ENCODE measurements at regions not wholly inside any gene's neighbourhood (a gene's known extent, or its start where the extent isn't known, plus 50 kb on each side); places are given as distances from the start of the nearest gene placed in this dataset.

GRCh38 chr15:66894986-66895780, 170.2 kb upstream of the SMAD3 start (continued):
- TF ChIP-seq CHD7 (IDR thresholded peaks at IDR 0.05; ENCODE audit: low read depth, low read length), result no peak
- TF ChIP-seq SMAD2 (IDR thresholded peaks at IDR 0.05; ENCODE audit: low read depth, low read length), result no peak
- TF ChIP-seq USF2 (CRISPR knock-in tag; IDR thresholded peaks at IDR 0.05), result no peak
- TF ChIP-seq ZFPM2 (CRISPR knock-in tag; IDR thresholded peaks at IDR 0.05), result no peak
- no peak for TF ChIP-seq ZNF785 (CRISPR knock-in tag; IDR thresholded peaks at IDR 0.05)
- no peak for TF ChIP-seq NELFE (IDR thresholded peaks at IDR 0.05; ENCODE audit: insufficient read depth, insufficient read length)
- TF ChIP-seq ZNF589 (CRISPR knock-in tag; IDR thresholded peaks at IDR 0.05; ENCODE audit: low read depth), result no peak
- TF ChIP-seq, protein P1, sequence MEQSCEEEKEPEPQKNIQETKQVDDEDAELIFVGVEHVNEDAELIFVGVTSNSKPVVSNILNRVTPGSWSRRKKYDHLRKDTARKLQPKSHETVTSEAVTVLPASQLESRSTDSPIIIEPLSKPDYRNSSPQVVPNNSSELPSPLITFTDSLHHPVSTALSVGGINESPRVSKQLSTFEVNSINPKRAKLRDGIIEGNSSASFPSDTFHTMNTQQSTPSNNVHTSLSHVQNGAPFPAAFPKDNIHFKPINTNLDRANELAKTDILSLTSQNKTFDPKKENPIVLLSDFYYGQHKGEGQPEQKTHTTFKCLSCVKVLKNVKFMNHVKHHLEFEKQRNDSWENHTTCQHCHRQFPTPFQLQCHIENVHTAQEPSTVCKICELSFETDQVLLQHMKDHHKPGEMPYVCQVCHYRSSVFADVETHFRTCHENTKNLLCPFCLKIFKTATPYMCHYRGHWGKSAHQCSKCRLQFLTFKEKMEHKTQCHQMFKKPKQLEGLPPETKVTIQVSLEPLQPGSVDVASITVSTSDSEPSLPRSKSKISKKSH (CRISPR knock-in tag; IDR thresholded peaks at IDR 0.05), result no peak
- peak in 1 of 2 experiments; percentile 22; a peak in 1 of 4 replicates for TF ChIP-seq RCOR1 (IDR thresholded peaks at IDR 0.05; ENCODE audit: borderline replicate concordance in 1 of 2, low read depth in 2 of 2, low read length in 2 of 2)
- TF ChIP-seq ZEB2 (IDR thresholded peaks at IDR 0.05), result no peak
- no peak for TF ChIP-seq PREB (CRISPR knock-in tag; IDR thresholded peaks at IDR 0.05)
- TF ChIP-seq ATF7 (IDR thresholded peaks at IDR 0.05), result peak; percentile 78
- no peak for TF ChIP-seq CBX2 (IDR thresholded peaks at IDR 0.05; ENCODE audit: insufficient read depth, low read length, poor library complexity, severe bottlenecking)
